ENCODE measurements at regions not wholly inside any gene's neighbourhood (a gene's known extent, or its start where the extent isn't known, plus 50 kb on each side); places are given as distances from the start of the nearest gene placed in this dataset.

- no peak overlapping the region for H3K4me2 ChIP-seq (ENCODE audit: insufficient read depth, insufficient read length, low read length)
Observed at GRCh38 chr18:60560071-60560470, 187.5 kb upstream of the MC4R start.

More at GRCh38 chr18:60560071-60560470, 187.5 kb upstream of the MC4R start:
- H2BK120ac ChIP-seq (ENCODE audit: low read depth, low read length, poor library complexity, severe bottlenecking): no peak overlapping the region
- no peak overlapping the region for H3K27ac ChIP-seq (ENCODE audit: insufficient read length, low read depth, low read length)
- no peaks in the 10 kb centered on the region for H3K23me2 ChIP-seq (ENCODE audit: insufficient read length, low read depth, low read length, poor library complexity, severe bottlenecking)
- no peaks in the 10 kb centered on the region for H3K4me1 ChIP-seq (ENCODE audit: insufficient read depth, low read length)
- no peaks in the 10 kb centered on the region; a peak in 1 of 5 replicates for H3K9me3 Mint-ChIP-seq
- peaks cover 0 to 2% of the 10 kb centered on the region in 2 experiments; a peak in 1 of 4 replicates for H3K4me1 Mint-ChIP-seq
- no peak overlapping the region for H2AK5ac ChIP-seq (ENCODE audit: insufficient read length, low read length)
- H3K14ac ChIP-seq (ENCODE audit: insufficient read depth, low read length): no peak overlapping the region
- no peak overlapping the region for H2BK12ac ChIP-seq (ENCODE audit: insufficient read length, low read depth, low read length)
- H3T11ph ChIP-seq (ENCODE audit: low read length): no peak overlapping the region
- H3K4ac ChIP-seq (ENCODE audit: low read depth, low read length): no peak overlapping the region
- no peaks in the 10 kb centered on the region for H3K27me3 ChIP-seq (ENCODE audit: insufficient read depth, low read length)
- H3K4me3 Mint-ChIP-seq: no peak overlapping the region
- H3K9ac ChIP-seq (ENCODE audit: extremely low read depth, insufficient read length, low read length): no peak overlapping the region
- no peak for DNase-seq
- no peaks in the 10 kb centered on the region for H3K36me3 Mint-ChIP-seq (ENCODE audit: insufficient read depth in 1 of 3, low read depth in 3 of 3)
- H2AFZ ChIP-seq (ENCODE audit: low read length): no peak overlapping the region
- TF ChIP-seq, protein P1, sequence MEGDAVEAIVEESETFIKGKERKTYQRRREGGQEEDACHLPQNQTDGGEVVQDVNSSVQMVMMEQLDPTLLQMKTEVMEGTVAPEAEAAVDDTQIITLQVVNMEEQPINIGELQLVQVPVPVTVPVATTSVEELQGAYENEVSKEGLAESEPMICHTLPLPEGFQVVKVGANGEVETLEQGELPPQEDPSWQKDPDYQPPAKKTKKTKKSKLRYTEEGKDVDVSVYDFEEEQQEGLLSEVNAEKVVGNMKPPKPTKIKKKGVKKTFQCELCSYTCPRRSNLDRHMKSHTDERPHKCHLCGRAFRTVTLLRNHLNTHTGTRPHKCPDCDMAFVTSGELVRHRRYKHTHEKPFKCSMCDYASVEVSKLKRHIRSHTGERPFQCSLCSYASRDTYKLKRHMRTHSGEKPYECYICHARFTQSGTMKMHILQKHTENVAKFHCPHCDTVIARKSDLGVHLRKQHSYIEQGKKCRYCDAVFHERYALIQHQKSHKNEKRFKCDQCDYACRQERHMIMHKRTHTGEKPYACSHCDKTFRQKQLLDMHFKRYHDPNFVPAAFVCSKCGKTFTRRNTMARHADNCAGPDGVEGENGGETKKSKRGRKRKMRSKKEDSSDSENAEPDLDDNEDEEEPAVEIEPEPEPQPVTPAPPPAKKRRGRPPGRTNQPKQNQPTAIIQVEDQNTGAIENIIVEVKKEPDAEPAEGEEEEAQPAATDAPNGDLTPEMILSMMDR (conservative IDR thresholded peaks at IDR 0.05): no peak
- H3K27ac Mint-ChIP-seq: no peak overlapping the region
- no peak overlapping the region for H2BK20ac ChIP-seq (ENCODE audit: low read depth, low read length, poor library complexity, severe bottlenecking)
- no peak overlapping the region for H4K5ac ChIP-seq (ENCODE audit: insufficient read length, low read depth, low read length)
- no peak overlapping the region for H3K23ac ChIP-seq (ENCODE audit: insufficient read length, low read depth, low read length)
- H4K8ac ChIP-seq (replicated peaks; ENCODE audit: insufficient read length, low read depth, low read length): no peak overlapping the region
- H3K18ac ChIP-seq (ENCODE audit: insufficient read length, low read depth, low read length): no peak overlapping the region
- H3K79me1 ChIP-seq (ENCODE audit: insufficient read depth, low read depth, low read length, poor library complexity, severe bottlenecking): no peaks in the 10 kb centered on the region
- no peak overlapping the region for H2BK15ac ChIP-seq (ENCODE audit: low read depth, low read length)
- H3K27me3 Mint-ChIP-seq (ENCODE audit: low read depth): no peaks in the 10 kb centered on the region
- no peaks in the 10 kb centered on the region for H3K79me2 ChIP-seq (ENCODE audit: insufficient read depth, low read length)
- no CpG with 5 or more reads among the region's 2 CpGs for WGBS (ENCODE audit: extremely low coverage, insufficient read length, low lambda C conversion rate)
- H3K9me3 ChIP-seq (ENCODE audit: control insufficient read depth, low read depth, low read length): no peaks in the 10 kb centered on the region
- H4K91ac ChIP-seq (ENCODE audit: insufficient read length, low read depth, low read length): no peak overlapping the region
- H4K20me1 ChIP-seq (ENCODE audit: control insufficient read depth, insufficient read depth, insufficient read length): no peaks in the 10 kb centered on the region
- no peak overlapping the region for H3K56ac ChIP-seq (ENCODE audit: insufficient read length, low read depth, low read length)
- no peak overlapping the region for H2BK5ac ChIP-seq (ENCODE audit: insufficient read length, low read length)
